ENCODE measurements at regions not wholly inside any gene's neighbourhood (a gene's known extent, or its start where the extent isn't known, plus 50 kb on each side); places are given as distances from the start of the nearest gene placed in this dataset.
A peak's percentile ranks its signal among the peaks of the same experiment; 100 is the strongest.

GRCh38 chr9:89945133-89945532 is 340.3 kb downstream of the GADD45G start:
- CTCF ChIA-PET (ENCODE audit: unreplicated experiment): no interaction called here
- DNase-seq (ENCODE audit: low spot score): no peak
- H3K9me3 ChIP-seq (ENCODE audit: low read length): no peaks in the 10 kb centered on the region
- H3K36me3 ChIP-seq (ENCODE audit: insufficient read depth, low read length): no peaks in the 10 kb centered on the region
- H3K27ac ChIP-seq (ENCODE audit: low read depth, low read length, poor library complexity, severe bottlenecking): no peak overlapping the region
- H3K4me2 ChIP-seq (ENCODE audit: low read length): no peak overlapping the region
- no peaks in the 10 kb centered on the region for H4K20me1 ChIP-seq (ENCODE audit: insufficient read depth, low read length)
- no peak overlapping the region for H2AFZ ChIP-seq (ENCODE audit: low read length)
- POLR2A ChIA-PET: no interaction called here
- TF ChIP-seq CTCF (conservative IDR thresholded peaks at IDR 0.05; ENCODE audit: low read length) (0 out of 2 replicates have a peak, but pooled peaks have one; percentile 19), EZH2phosphoT487 (IDR thresholded peaks at IDR 0.05; ENCODE audit: borderline replicate concordance, low read depth, low read length) (no peak)
- no peak overlapping the region for H3K4me3 ChIP-seq (ENCODE audit: low read depth, low read length, poor library complexity, severe bottlenecking)
- H3K4me1 ChIP-seq (ENCODE audit: insufficient read depth, low read length, poor library complexity, severe bottlenecking): no peaks in the 10 kb centered on the region
- H3K79me2 ChIP-seq (ENCODE audit: insufficient read depth, low read depth, low read length): no peaks in the 10 kb centered on the region
- no peaks in the 10 kb centered on the region for H3K9me2 ChIP-seq (ENCODE audit: insufficient read depth, low read length)
- intact Hi-C loops (cut with micrococcal nuclease; ENCODE audit: unreplicated experiment): no loop called here
- BruUV-seq (replicated peaks): no TSS peak

GRCh38 chr9:89946741-89947140 is 341.9 kb downstream of the GADD45G start:
- DNase-seq (ENCODE audit: low spot score): no peak
- Histone ChIP-seq H3K79me2 (ENCODE audit: insufficient read depth, low read depth, low read length) (no peaks in the 10 kb centered on the region), H3K4me2 (ENCODE audit: low read length) (no peak overlapping the region), H3K36me3 (ENCODE audit: insufficient read depth, low read length) (no peaks in the 10 kb centered on the region), H3K9me2 (ENCODE audit: insufficient read depth, low read length) (no peaks in the 10 kb centered on the region), H3K4me3 (ENCODE audit: low read depth, low read length, poor library complexity, severe bottlenecking) (no peak overlapping the region), H2AFZ (ENCODE audit: low read length) (no peak overlapping the region), H3K9me3 (ENCODE audit: low read length) (no peaks in the 10 kb centered on the region), H3K27ac (ENCODE audit: low read depth, low read length, poor library complexity, severe bottlenecking) (no peak overlapping the region), H4K20me1 (ENCODE audit: insufficient read depth, low read length) (no peaks in the 10 kb centered on the region), H3K4me1 (ENCODE audit: insufficient read depth, low read length, poor library complexity, severe bottlenecking) (no peaks in the 10 kb centered on the region)
- no TSS peak for BruUV-seq (replicated peaks)
- no peak for TF ChIP-seq CTCF (conservative IDR thresholded peaks at IDR 0.05; ENCODE audit: low read length)
- no peak for TF ChIP-seq EZH2phosphoT487 (IDR thresholded peaks at IDR 0.05; ENCODE audit: borderline replicate concordance, low read depth, low read length)
- CTCF ChIA-PET (ENCODE audit: unreplicated experiment): no interaction called here
- POLR2A ChIA-PET: no interaction called here
- intact Hi-C loops (cut with micrococcal nuclease; ENCODE audit: unreplicated experiment): no loop called here

- TF ChIP-seq CTCF (conservative IDR thresholded peaks at IDR 0.05; ENCODE audit: low read length) (no peak), EZH2phosphoT487 (IDR thresholded peaks at IDR 0.05; ENCODE audit: borderline replicate concordance, low read depth, low read length) (no peak)
- POLR2A ChIA-PET: no interaction called here
- no peaks in the 10 kb centered on the region for H3K79me2 ChIP-seq (ENCODE audit: insufficient read depth, low read depth, low read length)
- no peaks in the 10 kb centered on the region for H3K9me2 ChIP-seq (ENCODE audit: insufficient read depth, low read length)
- intact Hi-C loops (cut with micrococcal nuclease; ENCODE audit: unreplicated experiment): no loop called here
- CTCF ChIA-PET (ENCODE audit: unreplicated experiment): no interaction called here
- H2AFZ ChIP-seq (ENCODE audit: low read length): no peak overlapping the region
- H4K20me1 ChIP-seq (ENCODE audit: insufficient read depth, low read length): no peaks in the 10 kb centered on the region
- BruUV-seq (replicated peaks): no TSS peak
- H3K4me1 ChIP-seq (ENCODE audit: insufficient read depth, low read length, poor library complexity, severe bottlenecking): no peaks in the 10 kb centered on the region
- H3K4me2 ChIP-seq (ENCODE audit: low read length): no peak overlapping the region
- no peaks in the 10 kb centered on the region for H3K36me3 ChIP-seq (ENCODE audit: insufficient read depth, low read length)
- no peak overlapping the region for H3K27ac ChIP-seq (ENCODE audit: low read depth, low read length, poor library complexity, severe bottlenecking)
- H3K9me3 ChIP-seq (ENCODE audit: low read length): no peaks in the 10 kb centered on the region
- DNase-seq (ENCODE audit: low spot score): no peak
- H3K4me3 ChIP-seq (ENCODE audit: low read depth, low read length, poor library complexity, severe bottlenecking): no peak overlapping the region
Observed at GRCh38 chr9:89949111-89949510, 344.3 kb downstream of the GADD45G start.

Measured in OCI-LY7 (cell line).